Stomach (tissue), 8 donors: ENCODE measurements at regions not wholly inside any gene's neighbourhood (a gene's known extent, or its start where the extent isn't known, plus 50 kb on each side); places are given as distances from the start of the nearest gene placed in this dataset.

Experiments used
- DNase-seq, 2 donors: peaks; one replicate each; pipeline versions ENCODE4 v3.0.0 to v3.0.0-alpha.2; 2013 to 2019
- H3K27ac ChIP-seq, 5 donors: fragments of 200-600 bp in 4 of 5; sonication (generic) in 4 of 5; one replicate each; pipeline ENCODE4 v1.5.1; 2013 to 2019; ENCODE audit warnings: mild to moderate bottlenecking in 1 of 5, moderate library complexity in 1 of 5
- H3K27me3 ChIP-seq, 3 donors: fragments of 200-600 bp; sonication (generic); one replicate each; pipeline ENCODE4 v1.5.1; 2017 to 2019; ENCODE audit warnings: mixed run types in 1 of 3
- H3K36me3 ChIP-seq, 4 donors: fragments of 200-600 bp; sonication (generic); 1 replicate in 3 of 4; 2 replicates in 1 of 4; pipeline ENCODE4 v1.5.1; 2016 to 2019
- H3K4me1 ChIP-seq, 4 donors: fragments of 200-600 bp; sonication (generic); one replicate each; pipeline ENCODE4 v1.5.1; 2016 to 2019
- H3K4me3 ChIP-seq, 4 donors: fragments of 200-600 bp; sonication (generic) in 3 of 4; one replicate each; pipeline ENCODE4 v1.5.1; 2016 to 2019; ENCODE audit warnings: mild to moderate bottlenecking in 1 of 4
- H3K9me3 ChIP-seq, 4 donors: fragments of 200-600 bp; sonication (generic); one replicate each; pipeline ENCODE4 v1.5.1; 2016 to 2019
- EP300 ChIP-seq: sonication (generic); formaldehyde crosslinking; IDR thresholded peaks from one replicate; pipeline ENCODE4 v1.6.1; 2017; ENCODE audit warnings: antibody characterized with exemption
- POLR2A ChIP-seq, 4 donors: fragments of 450-650 bp; IDR thresholded peaks; one replicate each; pipeline ENCODE4 v1.6.1; 2016; ENCODE audit warnings: antibody characterized with exemption in 4 of 4, control low read depth in 2 of 4, mild to moderate bottlenecking in 1 of 4, moderate library complexity in 1 of 4
- POLR2AphosphoS5 ChIP-seq, 3 donors: sonication (generic); formaldehyde crosslinking; IDR thresholded peaks; one replicate each; pipeline ENCODE4 v1.6.1; 2016; ENCODE audit warnings: antibody characterized with exemption in 3 of 3
- WGBS, 5 donors: extraction: QIAGEN DNeasy Blood & Tissue Kit in 3 of 5; methylation state at CpG; one replicate each; pipeline versions ENCODE4 v1.1.5 to v1.1.7; 2013 to 2018; 5-methylcytosine and 5-hydroxymethylcytosine counted together
- intact Hi-C: fragments of 100-400 bp; cut with DNase I; formaldehyde crosslinking; loops from one replicate; pipeline ENCODE4 v1.15.1; 2023; ENCODE audit warnings: low total_unique reads
- TF ChIP-seq, protein P1 (sequence below), 7 experiments: fragments of 450-650 bp in 4 of 7; fragments of 200-600 bp in 3 of 7; sonication (generic) in 3 of 7; IDR thresholded peaks; one replicate each; pipeline ENCODE4 v1.5.1; 2016 to 2019; ENCODE audit warnings: antibody characterized with exemption in 7 of 7, control low read depth in 2 of 7, mild to moderate bottlenecking in 1 of 7
- donor health status: healthy with polysubstance abuse.
- donor health status: Bipolar disorder and iron deficiency.
- donor health status: healthy.

DNA sequence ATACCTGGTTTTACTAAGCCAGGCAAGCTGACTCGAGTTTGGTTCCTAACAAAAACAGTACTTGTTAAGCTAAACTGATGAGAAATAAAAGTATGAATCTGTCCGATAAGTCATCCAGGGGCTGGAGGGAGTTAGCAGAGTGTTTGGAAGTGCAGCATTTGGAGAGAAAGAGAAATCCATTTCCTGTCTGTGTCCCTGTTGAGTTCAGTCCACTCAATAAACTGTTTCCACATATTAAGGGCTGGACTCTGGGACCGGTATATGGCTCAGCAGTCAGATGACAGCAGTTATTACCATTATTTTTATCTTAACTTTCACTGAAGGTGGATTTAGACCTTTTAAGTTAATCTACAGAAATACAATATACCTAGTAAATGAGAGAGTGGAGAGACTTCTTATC lies 130.6 kb upstream of the ADRA1B start:
- Histone ChIP-seq H3K9me3 (no peaks in the 10 kb centered on the region), H3K4me1 (peaks cover 0 to 7% (median 0%) of the 10 kb centered on the region in 4 donors), H3K27me3 (peaks cover 0 to 3% (median 0%) of the 10 kb centered on the region in 3 donors), H3K4me3 (no peak overlapping the region), H3K36me3 (no peaks in the 10 kb centered on the region), H3K27ac (no peak overlapping the region)
- intact Hi-C loops, result no loop called here
- TF ChIP-seq POLR2AphosphoS5 (IDR thresholded peaks at IDR 0.05), result no peak
- TF ChIP-seq EP300, result no peak
- TF ChIP-seq, protein P1, sequence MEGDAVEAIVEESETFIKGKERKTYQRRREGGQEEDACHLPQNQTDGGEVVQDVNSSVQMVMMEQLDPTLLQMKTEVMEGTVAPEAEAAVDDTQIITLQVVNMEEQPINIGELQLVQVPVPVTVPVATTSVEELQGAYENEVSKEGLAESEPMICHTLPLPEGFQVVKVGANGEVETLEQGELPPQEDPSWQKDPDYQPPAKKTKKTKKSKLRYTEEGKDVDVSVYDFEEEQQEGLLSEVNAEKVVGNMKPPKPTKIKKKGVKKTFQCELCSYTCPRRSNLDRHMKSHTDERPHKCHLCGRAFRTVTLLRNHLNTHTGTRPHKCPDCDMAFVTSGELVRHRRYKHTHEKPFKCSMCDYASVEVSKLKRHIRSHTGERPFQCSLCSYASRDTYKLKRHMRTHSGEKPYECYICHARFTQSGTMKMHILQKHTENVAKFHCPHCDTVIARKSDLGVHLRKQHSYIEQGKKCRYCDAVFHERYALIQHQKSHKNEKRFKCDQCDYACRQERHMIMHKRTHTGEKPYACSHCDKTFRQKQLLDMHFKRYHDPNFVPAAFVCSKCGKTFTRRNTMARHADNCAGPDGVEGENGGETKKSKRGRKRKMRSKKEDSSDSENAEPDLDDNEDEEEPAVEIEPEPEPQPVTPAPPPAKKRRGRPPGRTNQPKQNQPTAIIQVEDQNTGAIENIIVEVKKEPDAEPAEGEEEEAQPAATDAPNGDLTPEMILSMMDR (IDR thresholded peaks at IDR 0.05), result no peak
- TF ChIP-seq POLR2A (IDR thresholded peaks at IDR 0.05), result no peak
- DNase-seq, result peak in 1 of 2 donors; percentile 15
- 59 to 70% (median 68%) methylated on average over 3 of the region's 3 CpGs for WGBS, 5 donors

DNA sequence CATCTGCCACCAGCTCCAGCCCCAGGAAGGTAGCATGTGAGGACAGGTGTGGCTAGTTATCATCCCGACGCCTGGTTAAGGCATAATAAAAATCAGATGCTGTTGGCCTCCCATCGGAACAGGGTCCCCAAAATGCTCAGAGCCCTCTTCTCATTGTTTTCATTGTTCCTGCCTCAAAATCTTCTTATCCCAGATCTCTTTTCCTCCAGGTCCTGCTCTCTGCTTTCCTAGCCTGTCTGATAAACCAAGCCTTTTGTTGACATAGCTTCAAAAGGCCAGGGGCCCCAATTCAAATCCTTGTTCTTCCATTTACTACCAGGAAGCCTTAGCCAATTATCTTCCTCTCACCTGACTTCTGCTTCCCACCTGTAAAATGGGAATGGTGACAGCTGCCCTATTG lies 130.1 kb upstream of the ADRA1B start:
- Histone ChIP-seq H3K9me3 (no peaks in the 10 kb centered on the region), H3K27me3 (peaks cover 0 to 3% (median 0%) of the 10 kb centered on the region in 3 donors), H3K27ac (peak overlapping the region in 2 of 5 donors; percentile 24 to 38), H3K4me3 (no peak overlapping the region), H3K36me3 (no peaks in the 10 kb centered on the region), H3K4me1 (peaks cover 0 to 7% (median 0%) of the 10 kb centered on the region in 4 donors)
- 81 to 95% (median 91%) methylated on average over 3 of the region's 3 CpGs for WGBS, 5 donors
- no peak for TF ChIP-seq POLR2A (IDR thresholded peaks at IDR 0.05)
- no peak for TF ChIP-seq EP300
- intact Hi-C loops, result no loop called here
- DNase-seq, result no peak

DNA sequence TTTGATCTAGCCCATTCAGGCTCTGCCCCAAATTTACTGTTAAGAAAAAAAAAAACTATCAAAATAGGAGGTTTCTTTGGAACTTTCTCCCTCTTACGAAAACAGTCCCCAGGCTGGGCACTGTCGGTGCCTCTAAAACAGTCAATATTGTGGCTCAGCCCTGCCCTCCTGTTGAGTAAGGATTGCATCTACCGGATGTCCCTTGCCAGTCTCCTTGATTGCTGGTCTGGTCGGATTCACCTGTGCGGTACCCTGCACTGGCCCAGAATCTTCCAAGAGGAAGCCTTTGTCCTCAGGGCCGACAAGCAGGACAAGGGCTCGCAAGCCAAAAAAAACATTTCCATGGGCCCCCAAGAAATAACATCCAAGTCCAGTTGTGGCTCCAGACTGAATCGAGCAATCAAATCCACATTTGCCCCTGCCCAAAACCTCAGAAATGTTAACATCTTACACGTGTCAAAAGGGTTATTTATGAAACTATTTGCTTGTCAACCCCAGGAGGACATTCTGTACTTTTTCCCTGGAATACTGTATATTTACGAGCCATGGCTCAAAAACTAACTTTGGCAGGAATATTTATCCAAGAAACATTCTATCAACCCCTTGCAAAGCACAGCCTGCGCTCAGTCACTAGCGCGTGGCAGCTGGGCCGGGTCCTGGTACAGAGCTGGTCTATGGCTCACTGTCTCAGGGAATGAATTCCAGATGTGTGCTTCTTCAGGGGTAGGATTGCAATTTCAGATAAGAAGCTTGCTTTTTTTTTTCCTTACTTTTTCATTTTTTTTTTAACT lies 129.2 kb upstream of the ADRA1B start:
- H3K27ac ChIP-seq, result peak overlapping the region in 4 of 5 donors; percentile 24 to 66 (median 50)
- intact Hi-C loops, result no loop called here
- DNase-seq, result peak in 1 of 2 donors; percentile 18
- H3K9me3 ChIP-seq, result no peaks in the 10 kb centered on the region
- WGBS, 5 donors, result 77 to 82% (median 79%) methylated on average over 14 of the region's 14 CpGs
- no peaks in the 10 kb centered on the region for H3K36me3 ChIP-seq
- TF ChIP-seq POLR2AphosphoS5 (IDR thresholded peaks at IDR 0.05) (peak; percentile 26 to 49 (median 28)), POLR2A (IDR thresholded peaks at IDR 0.05) (no peak)
- TF ChIP-seq, protein P1 (IDR thresholded peaks at IDR 0.05), result no peak
- H3K4me3 ChIP-seq, result no peak overlapping the region
- H3K27me3 ChIP-seq, result peaks cover 0 to 3% (median 0%) of the 10 kb centered on the region in 3 donors
- H3K4me1 ChIP-seq, result peaks cover 0 to 7% (median 0%) of the 10 kb centered on the region in 4 donors

DNA sequence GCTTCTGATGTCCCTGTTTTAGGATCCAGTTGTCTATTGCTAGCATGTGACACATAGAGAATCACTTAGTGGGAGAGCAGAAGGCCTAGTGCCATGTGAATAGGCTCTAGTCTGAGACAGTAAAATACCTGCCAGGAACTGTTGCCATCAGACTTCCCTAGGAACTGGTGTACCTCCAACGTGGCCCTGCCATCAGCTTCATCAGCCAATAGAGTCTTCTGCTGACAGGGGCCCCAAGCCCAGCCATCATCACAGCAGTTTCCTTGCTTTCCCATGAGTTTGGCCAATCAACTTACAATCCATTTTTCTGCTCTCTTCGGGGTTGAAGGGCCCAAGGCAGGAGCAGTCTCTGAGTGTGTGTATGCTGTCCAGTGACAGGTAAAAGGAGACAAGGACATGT lies 128.4 kb upstream of the ADRA1B start:
- H3K27me3 ChIP-seq, result peaks cover 0 to 3% (median 0%) of the 10 kb centered on the region in 3 donors
- intact Hi-C loops, result no loop called here
- no peak for TF ChIP-seq EP300
- TF ChIP-seq, protein P1 (IDR thresholded peaks at IDR 0.05), result no peak
- no peak for TF ChIP-seq POLR2AphosphoS5 (IDR thresholded peaks at IDR 0.05)
- TF ChIP-seq POLR2A (IDR thresholded peaks at IDR 0.05), result no peak
- peaks cover 0 to 7% (median 0%) of the 10 kb centered on the region in 4 donors for H3K4me1 ChIP-seq
- H3K4me3 ChIP-seq, result no peak overlapping the region
- WGBS, 5 donors, result 61 to 81% (median 67%) methylated on average over 2 of the region's 2 CpGs
- H3K9me3 ChIP-seq, result no peaks in the 10 kb centered on the region
- no peaks in the 10 kb centered on the region for H3K36me3 ChIP-seq
- DNase-seq, result no peak
- peak overlapping the region in 4 of 5 donors; percentile 45 to 66 (median 50) for H3K27ac ChIP-seq
